Stimulated activated CD4-positive, alpha-beta T cell treated with anti-CD3 and anti-CD28 coated beads, Interleukin-15, amount 100 ng/mL, for 24 hours (primary cell): ENCODE measurements at regions not wholly inside any gene's neighbourhood (a gene's known extent, or its start where the extent isn't known, plus 50 kb on each side); places are given as distances from the start of the nearest gene placed in this dataset.
"Not testable (repeated sequence)": the region's sequence is repeated elsewhere in the genome, so short reads cannot be mapped to it uniquely, and the experiment has no call there.

Source experiments
- DNase-seq: peaks from one replicate; pipeline ENCODE4 v3.0.0-alpha.2; 2020

DNA sequence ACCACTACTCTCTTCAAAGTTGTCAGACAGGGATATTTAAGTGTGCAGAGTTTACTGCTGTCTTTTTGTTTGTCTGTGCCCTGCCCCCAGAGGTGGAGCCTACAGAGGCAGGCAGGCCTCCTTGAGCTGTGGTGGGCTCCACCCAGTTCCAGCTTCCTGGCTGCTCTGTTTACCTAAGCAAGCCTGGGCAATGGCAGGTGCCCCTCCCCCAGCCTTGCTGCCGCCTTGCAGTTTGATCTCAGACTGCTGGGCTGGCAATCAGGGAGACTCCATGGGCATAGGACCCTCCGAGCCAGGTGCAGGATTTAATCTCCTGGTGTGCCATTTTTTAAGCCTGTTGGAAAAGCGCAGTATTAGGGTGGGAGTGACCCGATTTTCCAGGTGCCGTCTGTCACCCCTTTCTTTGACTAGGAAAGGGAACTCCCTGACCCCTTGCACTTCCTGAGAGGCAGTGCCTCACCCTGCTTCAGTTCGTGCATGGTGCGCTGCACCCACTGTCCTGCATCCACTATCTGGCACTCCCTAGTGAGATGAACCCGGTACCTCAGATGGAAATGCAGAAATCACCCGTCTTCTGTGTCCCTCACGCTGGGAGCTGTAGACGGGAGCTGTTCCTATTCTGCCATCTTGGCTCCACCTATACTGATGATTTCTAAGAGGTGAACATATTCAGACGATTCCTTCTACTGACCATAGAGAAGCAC lies 167.6 kb downstream of the CXXC4 start:
- not testable (repeated sequence) for DNase-seq

DNA sequence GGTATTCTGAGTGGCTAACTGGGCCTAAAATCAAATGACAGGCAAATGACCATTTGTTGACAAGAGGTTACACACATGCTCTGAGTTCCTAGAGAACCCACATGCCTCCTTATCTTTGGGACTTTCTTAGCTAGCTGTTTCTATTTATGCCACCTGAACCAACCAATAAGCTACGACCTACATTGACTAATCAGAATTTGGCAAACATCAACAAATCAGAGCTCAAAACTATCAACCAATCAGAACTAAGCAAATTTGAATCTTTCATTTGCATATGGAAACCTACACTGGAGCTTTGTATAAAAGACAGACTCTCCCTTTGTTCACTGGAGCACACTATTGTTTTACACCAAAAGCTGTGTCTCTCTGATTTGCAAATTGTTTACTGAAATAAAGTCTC lies 192.0 kb downstream of the CXXC4 start:
- no peak for DNase-seq

DNA sequence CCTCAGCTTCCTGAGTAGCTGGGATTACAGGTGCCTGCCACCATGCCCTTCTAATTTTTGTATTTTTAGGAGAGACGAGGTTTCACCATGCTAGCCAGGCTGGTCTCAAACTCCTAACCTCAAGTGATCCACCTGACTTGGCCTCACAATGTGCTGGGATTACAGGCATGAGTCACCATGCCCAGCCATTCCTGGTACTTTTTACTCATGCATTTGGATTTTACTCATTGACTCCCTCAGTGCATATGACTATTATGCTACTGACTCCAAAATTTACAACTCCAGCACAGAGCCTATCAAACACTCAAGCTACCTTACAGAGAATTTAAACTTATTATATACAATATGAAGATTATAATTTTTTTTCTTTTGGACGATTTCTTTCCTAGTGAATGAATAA lies 199.9 kb downstream of the CXXC4 start:
- DNase-seq: no peak

DNA sequence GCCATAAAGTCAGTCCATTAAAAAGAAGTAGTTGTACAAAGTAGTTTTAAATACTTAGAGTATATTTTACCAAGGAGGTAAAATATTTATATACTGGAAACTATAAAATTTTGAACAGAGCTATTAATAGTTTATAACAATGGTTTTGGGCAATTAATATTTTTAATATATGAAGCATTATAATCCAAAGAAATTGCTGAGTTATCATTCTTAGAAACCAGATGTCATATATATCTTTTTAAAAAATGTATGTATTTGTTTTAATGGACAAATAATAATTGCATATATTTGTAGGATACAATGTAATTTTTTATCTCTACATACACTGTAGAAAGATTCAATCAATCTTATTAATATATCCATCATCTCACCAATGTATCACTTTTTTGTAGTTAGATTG lies 207.8 kb downstream of the CXXC4 start:
- no peak for DNase-seq

DNA sequence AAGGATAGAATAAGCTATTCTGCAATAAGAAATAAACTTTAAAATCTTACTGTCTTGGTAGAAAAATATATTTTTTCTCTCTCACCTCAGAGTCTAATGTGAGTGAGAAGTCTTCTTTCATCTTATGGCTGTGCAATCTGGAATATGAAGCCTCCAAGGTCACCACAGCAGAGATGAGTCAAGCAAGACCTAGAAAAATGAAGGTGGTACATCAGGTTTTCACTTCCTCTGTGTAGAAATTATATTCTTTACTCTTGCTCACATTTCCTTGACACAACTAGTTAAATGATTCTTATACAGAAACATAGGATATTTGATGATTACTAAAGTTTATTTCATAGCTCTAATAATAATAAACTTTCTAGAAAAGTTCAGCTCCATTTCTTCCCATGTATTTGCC lies 211.4 kb downstream of the CXXC4 start:
- DNase-seq: no peak

DNA sequence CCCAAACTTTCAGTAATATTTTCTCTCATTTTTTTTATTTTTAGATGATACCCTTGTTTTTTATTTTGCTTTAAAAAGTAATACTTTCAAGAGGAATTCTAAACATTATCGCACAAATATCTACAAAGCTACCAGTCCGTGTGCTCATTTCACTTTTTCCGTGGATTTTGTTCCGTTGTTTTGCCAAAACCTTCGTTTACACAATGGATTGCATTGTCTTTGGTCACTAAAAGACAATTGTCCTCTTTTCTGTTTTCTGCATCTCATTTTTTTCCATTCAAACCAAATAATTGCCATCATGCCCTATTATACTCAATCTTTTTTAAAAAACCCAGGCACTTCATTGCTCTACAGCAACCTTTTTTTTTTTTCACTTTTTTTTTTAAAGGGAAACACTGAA lies 214.9 kb downstream of the CXXC4 start:
- DNase-seq: no peak

DNA sequence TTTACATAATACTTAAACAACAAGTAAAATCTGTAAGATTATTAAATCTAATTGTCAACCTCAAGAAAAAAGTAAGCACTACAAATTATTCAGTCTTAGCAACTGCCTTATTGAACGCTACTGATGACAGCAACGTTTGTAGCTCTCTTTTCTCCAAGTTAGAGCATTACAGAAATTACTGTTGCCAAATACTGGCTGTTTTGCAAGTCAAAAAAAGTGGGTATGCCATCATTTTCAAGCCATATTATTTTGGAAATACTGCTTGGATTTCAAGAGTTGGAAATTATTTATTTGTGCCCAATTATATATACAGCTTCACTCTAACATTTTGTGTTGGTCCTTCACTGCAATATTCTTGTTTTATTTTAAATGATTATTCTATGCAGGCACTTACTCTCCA lies 221.7 kb downstream of the CXXC4 start:
- no peak for DNase-seq

DNA sequence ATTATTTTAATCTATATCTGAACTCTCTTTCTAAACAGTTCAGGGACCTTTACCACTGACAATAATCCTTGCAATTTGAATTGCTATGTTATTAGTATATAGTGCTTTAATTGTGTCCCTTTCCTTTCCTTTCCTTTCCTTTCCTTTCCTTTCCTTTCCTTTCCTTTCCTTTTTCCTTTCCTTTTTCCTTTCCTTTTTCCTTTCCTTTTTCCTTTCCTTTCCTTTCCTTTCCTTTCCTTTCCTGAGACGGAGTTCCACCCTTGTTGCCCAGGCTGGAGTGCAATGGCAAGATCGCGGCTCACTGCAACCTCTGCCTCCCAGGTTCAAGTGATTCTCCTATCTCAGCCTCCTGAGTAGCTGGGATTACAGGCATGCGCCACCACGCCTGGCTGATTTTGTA lies 225.1 kb downstream of the CXXC4 start:
- not testable (repeated sequence) for DNase-seq

DNA sequence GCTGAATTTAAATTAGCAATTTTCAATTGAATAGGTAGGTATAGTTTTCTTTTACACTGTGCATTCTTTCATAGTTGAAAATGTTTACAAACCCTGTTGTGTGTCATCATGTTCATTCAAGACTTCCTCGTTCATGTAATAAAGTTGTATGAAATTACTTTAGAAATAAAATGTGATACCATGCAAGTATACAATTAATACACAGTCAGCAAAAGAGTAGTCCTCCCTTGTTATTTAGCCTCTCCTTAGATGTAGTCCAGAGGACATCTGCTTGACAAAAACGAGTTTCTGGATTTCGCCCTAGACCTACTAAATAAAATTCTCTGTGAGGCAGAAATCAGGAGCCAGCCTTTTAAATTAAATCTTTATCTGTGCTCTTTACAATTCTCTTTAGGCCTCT lies 231.6 kb downstream of the CXXC4 start:
- DNase-seq: no peak

DNA sequence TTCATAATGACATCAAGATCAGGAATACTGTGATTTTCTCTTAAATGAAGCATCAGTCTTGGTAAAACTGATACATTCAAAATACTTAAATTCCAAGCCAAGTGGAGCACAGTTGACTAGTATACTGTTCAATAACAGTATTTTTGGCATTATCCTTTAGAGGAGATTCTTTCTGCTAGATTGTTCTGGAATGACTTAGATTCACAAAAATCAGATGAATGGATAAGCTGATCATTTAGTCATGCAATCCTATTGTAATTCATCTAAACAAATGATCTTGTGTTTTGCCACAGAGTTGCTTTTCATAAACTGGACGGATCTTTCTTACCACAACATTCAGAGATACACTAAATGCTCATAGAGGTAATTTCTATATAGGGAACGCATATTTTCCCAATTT lies 232.0 kb downstream of the CXXC4 start:
- DNase-seq: no peak

DNA sequence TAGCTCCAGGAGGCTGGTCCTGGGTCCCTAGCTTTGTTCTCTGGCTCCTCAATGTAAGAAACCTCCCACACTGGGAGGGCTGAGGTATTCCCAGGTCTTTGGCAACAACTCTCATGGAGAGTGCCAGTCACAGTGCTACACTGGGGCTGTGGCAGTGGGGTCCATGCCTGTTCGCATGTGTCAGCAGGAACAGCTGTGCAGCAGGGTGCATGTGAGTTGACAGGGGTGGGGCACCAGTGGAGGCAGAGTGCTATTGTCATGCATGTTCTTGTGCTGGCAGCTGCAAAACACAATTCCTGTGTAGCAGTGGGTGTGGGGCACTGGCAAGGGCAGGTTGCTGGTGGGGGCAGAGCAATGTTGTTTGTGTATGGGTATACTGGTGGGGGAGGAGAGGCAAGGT lies 246.0 kb downstream of the CXXC4 start:
- no peak for DNase-seq

DNA sequence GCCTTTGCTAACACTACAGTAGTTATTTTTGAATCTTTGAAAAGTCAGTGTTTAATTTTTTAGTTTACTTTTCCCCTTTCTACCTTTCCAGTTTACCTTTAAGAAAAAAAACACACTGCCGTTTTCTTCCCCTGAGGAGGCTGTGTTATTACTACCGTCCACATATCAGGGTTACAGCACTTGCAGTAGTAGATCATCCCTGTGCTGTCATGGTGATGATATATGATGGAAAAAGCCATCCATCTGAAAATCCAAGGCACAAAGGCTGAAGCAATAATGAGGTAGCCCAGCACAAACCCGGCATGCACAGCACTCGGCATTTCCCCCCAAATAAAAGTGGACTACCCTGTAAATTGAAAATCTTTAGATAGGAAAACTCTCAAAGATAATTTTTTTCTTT lies 258.7 kb downstream of the CXXC4 start:
- no peak for DNase-seq

DNA sequence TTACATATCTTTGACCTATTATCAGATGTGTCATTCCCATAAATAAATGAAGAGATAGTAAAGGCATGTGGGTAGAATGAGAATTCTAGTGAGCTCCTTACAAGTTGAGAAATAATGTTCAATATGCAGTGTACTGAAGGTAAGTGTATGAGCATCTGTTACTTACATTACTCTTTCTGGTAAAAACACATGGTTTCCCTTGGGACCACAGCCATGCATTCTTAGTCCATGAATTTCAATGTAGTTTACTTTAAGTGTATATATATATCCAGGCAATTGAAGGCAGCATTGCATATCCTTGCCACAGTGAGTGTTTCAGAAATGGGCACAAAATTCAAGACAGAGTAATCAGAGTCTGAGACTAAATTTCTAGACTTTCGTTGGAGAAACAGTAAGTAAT lies 277.2 kb downstream of the CXXC4 start:
- DNase-seq: no peak

DNA sequence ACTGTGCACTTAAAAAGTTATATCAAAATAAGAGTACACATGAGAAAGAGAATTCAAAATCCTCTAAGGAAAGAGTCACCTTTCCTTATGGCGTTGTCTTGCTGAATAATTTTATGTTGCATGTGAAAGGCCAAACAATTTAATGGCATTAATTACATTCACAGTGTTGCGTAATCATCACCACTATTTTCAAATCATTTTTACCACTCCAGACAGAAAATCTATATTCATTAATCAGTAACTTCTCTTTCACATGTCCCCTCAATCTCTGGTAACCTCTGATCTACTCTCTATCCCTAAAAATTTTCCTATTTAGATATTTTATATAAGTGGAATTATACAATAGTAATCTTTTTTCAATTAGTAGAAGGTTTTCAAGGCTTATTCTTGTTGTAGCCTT lies 283.0 kb downstream of the CXXC4 start:
- no peak for DNase-seq

DNA sequence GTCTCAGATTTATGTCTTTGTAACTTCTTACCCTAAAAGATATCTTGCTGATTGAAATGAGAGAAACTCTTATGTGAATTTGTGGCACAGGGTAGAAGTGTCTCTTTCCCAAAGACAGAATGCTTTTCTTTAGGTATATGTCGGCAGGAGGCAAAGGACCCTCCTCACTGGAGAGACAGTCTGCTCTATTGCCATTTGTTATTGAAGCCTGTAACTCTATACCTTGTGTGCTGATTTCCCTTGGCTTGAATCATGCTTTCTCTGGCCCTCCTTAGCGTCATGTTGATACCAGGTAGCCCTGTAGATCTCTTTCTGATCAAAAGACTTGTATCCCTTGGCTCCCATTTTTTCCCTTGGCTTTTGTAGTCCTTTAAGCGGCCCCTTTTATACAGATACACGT lies 284.3 kb downstream of the CXXC4 start:
- DNase-seq: no peak

DNA sequence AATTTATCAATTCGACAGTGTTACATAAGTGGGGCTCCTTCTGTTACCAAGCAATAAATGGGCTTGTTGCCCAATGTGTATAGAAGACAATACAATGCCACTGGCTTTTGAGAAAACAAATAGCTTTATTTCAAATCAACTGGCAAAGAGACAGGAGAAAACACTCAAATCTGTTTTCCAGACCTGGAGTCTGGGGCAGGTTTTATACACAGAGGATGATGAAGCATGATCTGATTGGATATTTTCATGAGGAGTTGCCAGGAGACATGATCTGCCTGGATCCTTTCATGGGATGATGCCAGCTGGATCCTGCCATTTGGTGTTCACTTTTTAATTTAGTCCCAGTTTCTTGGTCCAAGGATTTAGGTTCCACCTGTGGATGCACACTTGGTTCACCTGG lies 287.9 kb downstream of the CXXC4 start:
- DNase-seq: no peak

DNA sequence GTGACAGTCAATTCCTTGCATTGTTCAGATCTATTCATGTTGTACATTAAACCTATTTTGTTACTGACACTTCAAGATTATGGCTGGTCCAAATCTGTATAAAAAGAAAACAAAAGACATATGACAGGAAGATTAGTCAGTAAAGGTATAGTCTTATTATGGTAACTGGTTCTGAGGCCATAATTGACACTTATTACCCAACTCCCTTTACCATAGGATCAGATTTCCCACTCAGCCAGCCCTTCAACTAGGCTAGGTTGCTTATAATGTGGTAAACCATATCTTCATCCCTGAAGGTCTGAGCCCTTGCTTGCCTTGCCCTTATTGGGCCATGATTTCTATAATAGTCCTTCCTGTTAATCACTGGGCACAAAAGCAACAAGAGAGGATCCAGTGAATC lies 289.6 kb downstream of the CXXC4 start:
- no peak for DNase-seq

DNA sequence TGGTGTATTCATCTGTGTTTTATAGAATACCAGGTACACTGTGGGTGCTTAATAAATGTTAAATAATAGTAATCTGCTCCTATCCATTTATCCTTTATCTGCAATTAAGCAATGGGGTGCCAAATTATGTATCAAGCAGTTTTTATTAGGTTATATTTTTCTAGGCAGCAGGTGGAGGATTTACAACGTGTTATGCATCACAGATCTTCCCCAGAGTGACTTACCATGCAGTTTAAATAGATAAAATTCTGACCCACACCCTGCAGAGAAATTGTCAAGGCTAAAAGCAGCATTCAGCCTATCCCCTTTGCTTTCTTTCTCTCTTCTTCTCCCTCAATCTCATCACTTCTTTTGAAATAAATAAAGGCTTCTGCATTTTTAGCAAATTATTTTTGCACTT lies 306.4 kb downstream of the CXXC4 start:
- no peak for DNase-seq

DNA sequence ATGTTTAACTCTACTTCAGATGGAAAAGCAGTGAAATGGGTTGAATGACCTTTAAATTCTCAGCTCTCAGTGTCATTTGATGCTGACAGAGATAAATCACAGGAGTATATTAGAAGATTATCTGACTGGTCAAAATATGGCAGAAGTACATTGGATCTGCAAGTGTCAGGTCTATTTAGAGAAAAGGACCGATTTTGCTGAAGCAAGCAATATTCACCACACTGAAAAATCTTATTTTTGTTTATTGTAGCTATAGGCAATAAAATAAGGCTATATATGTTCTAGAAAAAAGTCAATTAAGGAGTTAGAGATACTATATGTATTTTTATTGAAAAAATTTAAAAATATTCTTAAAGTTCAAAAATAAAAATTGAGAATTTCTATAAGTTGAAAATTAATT lies 325.3 kb downstream of the CXXC4 start:
- no peak for DNase-seq

DNA sequence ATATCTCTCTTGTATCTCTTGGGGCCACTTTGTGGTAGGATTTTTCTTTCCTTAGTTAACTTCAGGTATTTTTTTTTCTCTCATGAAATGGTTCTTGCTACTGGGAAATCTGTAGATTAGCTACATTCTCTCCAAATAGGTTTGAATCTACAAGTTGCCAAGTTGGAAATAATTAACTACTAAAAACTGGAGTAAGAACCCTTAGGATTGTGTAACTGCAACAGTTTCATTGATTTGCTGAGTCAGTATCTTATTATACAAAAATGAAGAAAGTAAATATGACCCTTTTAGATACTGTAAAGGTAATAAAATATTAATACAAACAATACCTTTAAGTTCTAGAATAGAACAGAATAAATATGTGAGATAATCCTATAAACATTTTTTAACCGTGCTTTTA lies 327.9 kb downstream of the CXXC4 start:
- no peak for DNase-seq

DNA sequence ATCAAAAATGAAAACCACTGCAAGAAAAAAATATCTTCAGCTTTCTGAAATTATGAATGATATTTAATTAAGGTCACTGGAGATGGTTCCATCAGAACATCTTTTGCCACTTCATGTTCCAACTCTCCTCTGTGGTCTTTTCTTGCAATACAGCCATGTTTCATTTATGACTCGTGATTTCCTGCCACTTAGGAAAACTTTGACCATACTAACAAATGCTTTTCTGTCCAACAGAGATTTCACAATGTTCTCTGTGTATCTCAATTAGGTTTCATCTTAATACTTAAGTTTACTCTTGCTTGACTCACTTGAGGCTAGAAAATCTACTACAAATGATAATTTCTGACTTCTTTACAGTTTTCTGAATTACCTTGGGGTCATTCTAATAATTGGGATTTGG lies 330.9 kb downstream of the CXXC4 start:
- DNase-seq: no peak

DNA sequence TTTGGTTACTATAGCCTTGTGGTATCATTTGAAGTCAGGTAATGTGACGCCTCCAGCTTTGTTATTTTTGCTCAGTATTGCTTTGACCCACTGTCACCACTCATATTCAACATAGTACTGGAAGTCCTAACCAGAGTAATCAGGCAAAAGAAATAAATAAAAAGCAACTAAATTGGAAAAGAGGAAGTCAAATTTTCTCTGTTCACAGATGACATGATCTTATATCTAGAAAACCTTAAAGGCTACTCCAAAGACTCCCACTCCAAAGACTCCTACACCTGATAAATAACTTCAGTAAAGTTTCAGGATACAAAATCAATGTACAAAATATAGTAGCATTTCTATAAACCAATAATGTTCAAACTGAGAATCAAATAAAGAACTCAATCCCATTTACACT lies 348.6 kb downstream of the CXXC4 start:
- no peak for DNase-seq

DNA sequence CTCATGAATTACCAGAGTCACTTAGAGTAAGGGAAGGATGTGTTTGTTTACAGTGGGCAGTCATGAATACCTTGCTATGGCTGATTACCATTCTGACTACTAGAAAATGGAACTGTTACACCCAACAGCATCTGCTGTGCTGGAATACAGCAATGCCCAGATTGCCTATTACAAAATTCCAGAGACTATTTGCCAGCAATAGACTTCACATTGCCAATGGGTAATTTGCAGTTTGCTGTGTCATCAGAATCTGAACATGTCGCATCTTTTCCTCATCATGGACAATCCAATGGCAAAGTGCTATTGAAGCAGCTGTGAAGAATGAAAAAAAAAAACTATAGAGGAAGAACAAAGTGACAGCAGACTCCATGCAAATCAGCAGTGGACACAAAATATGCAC lies 356.6 kb downstream of the CXXC4 start:
- no peak for DNase-seq

DNA sequence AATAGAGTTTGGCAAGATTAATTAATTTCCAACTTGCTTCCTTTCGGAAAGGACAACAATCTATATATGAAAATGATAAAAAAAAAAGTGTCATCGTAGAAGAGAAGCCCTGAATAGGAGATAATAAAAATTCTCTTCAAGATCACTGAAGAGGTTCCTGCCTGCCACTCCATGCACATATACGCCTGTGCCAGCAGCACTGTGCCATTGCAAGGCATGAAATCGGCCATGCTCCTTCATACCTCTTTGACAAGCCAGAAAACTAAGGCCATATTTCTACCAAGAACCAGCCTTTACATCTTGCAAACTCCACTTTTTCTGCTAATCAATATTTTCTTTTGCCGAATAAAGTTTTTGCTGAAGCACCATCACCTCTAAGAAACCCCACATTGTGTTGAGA lies 365.5 kb downstream of the CXXC4 start:
- DNase-seq: no peak

DNA sequence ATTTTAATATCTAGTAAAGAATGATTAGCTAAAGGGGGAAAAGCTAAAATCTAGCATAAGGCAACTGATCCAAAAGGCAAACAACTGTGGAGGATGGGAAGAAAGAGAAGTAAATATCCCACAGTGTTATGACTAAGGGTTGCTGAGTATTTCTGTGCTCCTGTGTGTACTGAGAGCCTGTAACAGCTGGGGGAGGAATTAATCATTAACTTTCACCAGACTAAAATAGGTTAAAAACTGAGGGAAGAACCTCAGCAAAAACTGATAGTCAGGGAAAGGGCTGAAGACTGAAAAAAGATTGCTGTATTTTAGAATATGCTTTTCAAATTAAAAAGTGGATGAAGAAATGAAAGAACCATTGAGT lies 365.9 kb downstream of the CXXC4 start:
- no peak for DNase-seq
